ENCODE measurements at regions not wholly inside any gene's neighbourhood (a gene's known extent, or its start where the extent isn't known, plus 50 kb on each side); places are given as distances from the start of the nearest gene placed in this dataset.

DNA sequence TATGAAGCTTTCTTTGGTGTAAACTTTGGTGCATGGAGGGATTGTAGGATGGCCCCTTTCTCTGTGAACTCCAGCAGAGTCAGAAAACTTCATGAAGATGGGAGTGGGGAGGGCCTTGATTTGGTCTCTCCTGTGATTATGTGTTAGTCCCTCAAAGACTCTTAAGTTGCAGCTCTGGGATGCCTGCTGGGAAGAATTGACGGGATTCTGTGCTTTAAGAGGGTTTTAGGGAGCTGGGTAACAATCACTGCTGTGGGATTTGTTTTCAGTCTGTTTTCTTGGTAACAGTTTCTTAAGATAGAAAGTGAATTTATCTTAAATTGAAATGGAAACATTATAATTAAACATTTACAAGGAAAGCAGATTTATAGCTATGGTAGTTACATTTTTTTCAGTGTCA is 378.1 kb downstream of the AACS start:
- H3K27me3 ChIP-seq (ENCODE audit: insufficient read depth, low read depth) = peaks cover 6% of the 10 kb centered on the region
- no peaks in the 10 kb centered on the region for H3K9me3 ChIP-seq (ENCODE audit: insufficient read depth, low read depth)
- TF ChIP-seq EZH2 (IDR thresholded peaks at IDR 0.05; ENCODE audit: low read depth) = no peak
- TF ChIP-seq, protein P1, sequence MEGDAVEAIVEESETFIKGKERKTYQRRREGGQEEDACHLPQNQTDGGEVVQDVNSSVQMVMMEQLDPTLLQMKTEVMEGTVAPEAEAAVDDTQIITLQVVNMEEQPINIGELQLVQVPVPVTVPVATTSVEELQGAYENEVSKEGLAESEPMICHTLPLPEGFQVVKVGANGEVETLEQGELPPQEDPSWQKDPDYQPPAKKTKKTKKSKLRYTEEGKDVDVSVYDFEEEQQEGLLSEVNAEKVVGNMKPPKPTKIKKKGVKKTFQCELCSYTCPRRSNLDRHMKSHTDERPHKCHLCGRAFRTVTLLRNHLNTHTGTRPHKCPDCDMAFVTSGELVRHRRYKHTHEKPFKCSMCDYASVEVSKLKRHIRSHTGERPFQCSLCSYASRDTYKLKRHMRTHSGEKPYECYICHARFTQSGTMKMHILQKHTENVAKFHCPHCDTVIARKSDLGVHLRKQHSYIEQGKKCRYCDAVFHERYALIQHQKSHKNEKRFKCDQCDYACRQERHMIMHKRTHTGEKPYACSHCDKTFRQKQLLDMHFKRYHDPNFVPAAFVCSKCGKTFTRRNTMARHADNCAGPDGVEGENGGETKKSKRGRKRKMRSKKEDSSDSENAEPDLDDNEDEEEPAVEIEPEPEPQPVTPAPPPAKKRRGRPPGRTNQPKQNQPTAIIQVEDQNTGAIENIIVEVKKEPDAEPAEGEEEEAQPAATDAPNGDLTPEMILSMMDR (conservative IDR thresholded peaks at IDR 0.05) = no peak
- H3K4me1 ChIP-seq (replicated peaks; ENCODE audit: insufficient read depth) = no peaks in the 10 kb centered on the region
- DNase-seq = no peak
- no peak overlapping the region for H3K27ac ChIP-seq
- H3K36me3 ChIP-seq (ENCODE audit: low read depth) = no peaks in the 10 kb centered on the region
- no peak overlapping the region for H3K4me2 ChIP-seq
- H3K4me3 ChIP-seq = no peak overlapping the region
- no peaks in the 10 kb centered on the region for H3K79me2 ChIP-seq (ENCODE audit: low read depth)
- no peak overlapping the region for H2AFZ ChIP-seq
- no peaks in the 10 kb centered on the region for H4K20me1 ChIP-seq (ENCODE audit: insufficient read depth)
- no peaks in the 10 kb centered on the region for H3F3A ChIP-seq (ENCODE audit: insufficient read depth, low read depth)
- BruUV-seq (replicated peaks) = no TSS peak
- intact Hi-C loops (cut with micrococcal nuclease; ENCODE audit: unreplicated experiment) = no loop called here
- ChIA-PET POLR2A (ENCODE audit: unreplicated experiment) (no interaction called here), CTCF (no interaction called here)
- no peaks in the 10 kb centered on the region for H3K9me2 ChIP-seq (ENCODE audit: insufficient read depth)

DNA sequence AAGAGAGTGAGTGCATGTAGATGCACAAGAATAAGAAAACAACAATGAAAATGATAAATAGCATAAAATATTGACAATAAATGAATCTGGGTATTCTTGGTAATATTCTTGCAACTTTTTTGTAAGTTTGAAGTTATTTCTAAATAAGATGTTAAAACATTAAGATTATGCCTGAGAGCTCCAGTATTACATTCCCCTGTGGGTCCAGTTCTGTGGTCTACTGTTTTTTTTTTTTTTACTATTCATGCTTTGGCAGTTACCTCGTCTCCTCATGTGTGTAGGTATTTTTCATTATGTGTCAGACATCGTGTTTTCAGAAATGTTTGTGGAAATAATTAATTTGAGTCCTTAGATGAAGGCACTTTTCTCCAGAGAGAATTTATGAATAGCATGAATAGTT is 386.2 kb downstream of the AACS start:
- intact Hi-C loops (cut with micrococcal nuclease; ENCODE audit: unreplicated experiment) = no loop called here
- Histone ChIP-seq H3K9me2 (ENCODE audit: insufficient read depth) (no peaks in the 10 kb centered on the region; the same call in 1 of the 2 replicates), H3K4me2 (no peak overlapping the region), H2AFZ (no peak overlapping the region), H3F3A (ENCODE audit: insufficient read depth, low read depth) (no peaks in the 10 kb centered on the region), H3K9me3 (ENCODE audit: insufficient read depth, low read depth) (no peaks in the 10 kb centered on the region), H3K27ac (no peak overlapping the region), H3K36me3 (ENCODE audit: low read depth) (no peaks in the 10 kb centered on the region), H3K4me3 (no peak overlapping the region), H3K27me3 (ENCODE audit: insufficient read depth, low read depth) (peaks cover 14% of the 10 kb centered on the region; the same call in 1 of the 2 replicates), H4K20me1 (ENCODE audit: insufficient read depth) (no peaks in the 10 kb centered on the region), H3K79me2 (ENCODE audit: low read depth) (no peaks in the 10 kb centered on the region), H3K4me1 (replicated peaks; ENCODE audit: insufficient read depth) (no peaks in the 10 kb centered on the region)
- no peak for TF ChIP-seq EZH2 (IDR thresholded peaks at IDR 0.05; ENCODE audit: low read depth)
- ChIA-PET POLR2A (ENCODE audit: unreplicated experiment) (no interaction called here), CTCF (no interaction called here)
- no peak for DNase-seq
- BruUV-seq (replicated peaks) = no TSS peak

DNA sequence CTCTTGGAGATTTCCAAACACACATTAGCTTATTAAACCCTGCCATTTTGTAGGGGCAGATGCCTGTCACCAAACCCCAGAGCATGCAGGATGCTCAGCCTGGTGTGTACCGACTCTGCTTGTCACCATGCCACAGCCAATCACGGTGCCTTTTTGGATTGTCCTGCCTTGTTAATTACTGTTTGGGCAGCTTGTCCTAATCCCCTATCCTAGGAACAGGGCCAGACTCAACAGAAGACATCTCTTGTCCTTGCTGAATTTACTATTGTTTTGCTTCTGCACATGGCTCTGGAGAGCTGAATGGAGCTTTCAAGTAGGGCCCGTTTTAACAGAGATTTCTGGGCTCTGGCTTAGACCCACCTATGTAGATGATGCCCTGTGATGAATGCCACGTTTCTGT is 388.5 kb downstream of the AACS start:
- no peaks in the 10 kb centered on the region for H3K36me3 ChIP-seq (ENCODE audit: low read depth)
- H3F3A ChIP-seq (ENCODE audit: insufficient read depth, low read depth) = no peaks in the 10 kb centered on the region
- H3K27me3 ChIP-seq (ENCODE audit: insufficient read depth, low read depth) = peaks cover 14% of the 10 kb centered on the region; the same call in 1 of the 2 replicates
- H3K9me2 ChIP-seq (ENCODE audit: insufficient read depth) = no peaks in the 10 kb centered on the region; the same call in 1 of the 2 replicates
- H3K27ac ChIP-seq = no peak overlapping the region
- no peak for TF ChIP-seq EZH2 (IDR thresholded peaks at IDR 0.05; ENCODE audit: low read depth)
- TF ChIP-seq, protein P1 (conservative IDR thresholded peaks at IDR 0.05) = no peak
- no peaks in the 10 kb centered on the region for H3K9me3 ChIP-seq (ENCODE audit: insufficient read depth, low read depth)
- BruUV-seq (replicated peaks) = no TSS peak
- ChIA-PET POLR2A (ENCODE audit: unreplicated experiment) (no interaction called here), CTCF (no interaction called here)
- DNase-seq = no peak
- no peak overlapping the region for H2AFZ ChIP-seq
- H3K4me1 ChIP-seq (replicated peaks; ENCODE audit: insufficient read depth) = no peaks in the 10 kb centered on the region
- H3K4me3 ChIP-seq = no peak overlapping the region
- intact Hi-C loops (cut with micrococcal nuclease; ENCODE audit: unreplicated experiment) = no loop called here
- H4K20me1 ChIP-seq (ENCODE audit: insufficient read depth) = no peaks in the 10 kb centered on the region
- H3K4me2 ChIP-seq = no peak overlapping the region
- no peaks in the 10 kb centered on the region for H3K79me2 ChIP-seq (ENCODE audit: low read depth)

DNA sequence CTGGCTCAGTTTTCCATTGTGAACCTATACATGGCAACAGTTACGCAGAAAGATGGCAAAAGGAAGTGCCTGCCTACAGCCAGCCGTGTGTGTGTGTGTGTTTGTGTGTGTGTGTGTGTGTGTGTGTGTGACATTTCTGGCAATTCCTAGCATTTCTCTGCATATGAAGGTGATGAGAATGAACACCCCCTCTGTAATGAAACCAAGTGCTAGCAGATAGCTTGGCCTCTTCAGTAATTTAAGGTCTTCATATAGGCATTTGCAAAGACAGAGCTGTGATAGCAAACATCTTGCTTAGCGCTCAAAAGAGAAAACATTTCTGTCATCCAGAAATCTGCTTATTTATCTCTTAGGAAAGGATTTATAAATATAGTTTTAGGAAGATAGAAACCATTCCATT is 389.1 kb downstream of the AACS start:
- no peaks in the 10 kb centered on the region for H3K79me2 ChIP-seq (ENCODE audit: low read depth)
- H3K9me3 ChIP-seq (ENCODE audit: insufficient read depth, low read depth) = no peaks in the 10 kb centered on the region
- ChIA-PET CTCF (no interaction called here), POLR2A (ENCODE audit: unreplicated experiment) (no interaction called here)
- H3K36me3 ChIP-seq (ENCODE audit: low read depth) = no peaks in the 10 kb centered on the region
- H3K9me2 ChIP-seq (ENCODE audit: insufficient read depth) = no peaks in the 10 kb centered on the region; the same call in 1 of the 2 replicates
- H3K4me3 ChIP-seq = no peak overlapping the region
- intact Hi-C loops (cut with micrococcal nuclease; ENCODE audit: unreplicated experiment) = no loop called here
- TF ChIP-seq, protein P1 (conservative IDR thresholded peaks at IDR 0.05) = no peak
- TF ChIP-seq EZH2 (IDR thresholded peaks at IDR 0.05; ENCODE audit: low read depth) = no peak
- H3K4me2 ChIP-seq = no peak overlapping the region
- no peak for DNase-seq
- H3F3A ChIP-seq (ENCODE audit: insufficient read depth, low read depth) = no peaks in the 10 kb centered on the region
- no peak overlapping the region for H3K27ac ChIP-seq
- no TSS peak for BruUV-seq (replicated peaks)
- no peak overlapping the region for H2AFZ ChIP-seq
- peaks cover 14% of the 10 kb centered on the region; the same call in 1 of the 2 replicates for H3K27me3 ChIP-seq (ENCODE audit: insufficient read depth, low read depth)
- H4K20me1 ChIP-seq (ENCODE audit: insufficient read depth) = no peaks in the 10 kb centered on the region
- H3K4me1 ChIP-seq (replicated peaks; ENCODE audit: insufficient read depth) = no peaks in the 10 kb centered on the region
